Body of pancreas (tissue), 4 donors: ENCODE measurements at regions not wholly inside any gene's neighbourhood (a gene's known extent, or its start where the extent isn't known, plus 50 kb on each side); places are given as distances from the start of the nearest gene placed in this dataset.

Experiments
- CTCF ChIP-seq, 7 experiments: fragments of 450-650 bp in 4 of 7; fragments of 200-600 bp in 3 of 7; sonication (generic) in 3 of 7; IDR thresholded peaks; one replicate each; pipeline ENCODE4 v1.5.1; 2016 to 2019; ENCODE audit warnings: antibody characterized with exemption in 7 of 7
- POLR2A ChIP-seq, 3 donors: fragments of 450-650 bp; IDR thresholded peaks; one replicate each; pipeline ENCODE4 v1.6.1; 2016; ENCODE audit warnings: antibody characterized with exemption in 3 of 3, mild to moderate bottlenecking in 2 of 3

- TF ChIP-seq CTCF (IDR thresholded peaks at IDR 0.05) (no peak), POLR2A (IDR thresholded peaks at IDR 0.05) (no peak)
Observed at GRCh38 chr4:59643682-59644081, 1556.4 kb upstream of the ADGRL3 start.
